Adrenal gland (tissue), 5 donors: ENCODE measurements at regions not wholly inside any gene's neighbourhood (a gene's known extent, or its start where the extent isn't known, plus 50 kb on each side); places are given as distances from the start of the nearest gene placed in this dataset.

Experiments used
- CTCF ChIP-seq, 6 experiments: fragments of 450-650 bp in 4 of 6; fragments of 200-600 bp in 2 of 6; sonication (generic) in 1 of 6; IDR thresholded peaks; 1 replicate in 5 of 6; 2 replicates in 1 of 6; pipeline versions ENCODE4 v1.5.1 to v1.8.0; 2016 to 2021; ENCODE audit warnings: antibody characterized with exemption in 6 of 6, mild to moderate bottlenecking in 2 of 6, moderate library complexity in 1 of 6
- POLR2A ChIP-seq, 2 donors: fragments of 450-650 bp; IDR thresholded peaks; one replicate each; pipeline ENCODE4 v1.6.1; 2017; ENCODE audit warnings: antibody characterized with exemption in 2 of 2, mild to moderate bottlenecking in 2 of 2, moderate library complexity in 1 of 2
- donor health status: DM: no; HTN: no; CAD: no.

DNA sequence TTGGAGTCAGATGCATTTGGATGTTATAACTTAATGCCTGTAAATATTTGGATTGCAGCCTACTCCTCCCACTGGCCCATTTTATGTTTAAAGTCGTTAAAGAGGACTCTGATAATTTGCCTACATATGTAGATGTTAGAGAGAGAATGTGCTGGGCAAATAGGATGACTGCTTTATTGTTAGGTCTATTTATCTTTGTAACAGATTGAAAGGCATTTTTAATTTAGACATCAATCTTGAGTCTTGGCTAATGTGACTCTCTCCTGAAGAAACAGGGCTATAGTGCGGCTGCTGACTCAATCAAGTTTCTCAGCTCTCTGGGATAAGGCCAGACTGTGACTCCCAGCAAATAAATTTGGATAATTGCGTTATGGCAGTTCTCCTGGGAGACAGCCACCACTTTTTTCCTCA is 1101.4 kb downstream of the CBLN2 start:
- no peak for TF ChIP-seq CTCF (IDR thresholded peaks at IDR 0.05)
- TF ChIP-seq POLR2A (IDR thresholded peaks at IDR 0.05), result no peak
